Stimulated activated CD8-positive, alpha-beta memory T cell treated with anti-CD3 and anti-CD28 coated beads, Interleukin-4, amount 100 ng/mL, for 48 hours (primary cell): ENCODE measurements at regions not wholly inside any gene's neighbourhood (a gene's known extent, or its start where the extent isn't known, plus 50 kb on each side); places are given as distances from the start of the nearest gene placed in this dataset.

Experiments used
- DNase-seq: peaks from one replicate; pipeline ENCODE4 v3.0.0-alpha.2; 2020

- DNase-seq: no peak
Measured at GRCh38 chr9:107119735-107120134, 163.3 kb upstream of the RAD23B start.

DNA sequence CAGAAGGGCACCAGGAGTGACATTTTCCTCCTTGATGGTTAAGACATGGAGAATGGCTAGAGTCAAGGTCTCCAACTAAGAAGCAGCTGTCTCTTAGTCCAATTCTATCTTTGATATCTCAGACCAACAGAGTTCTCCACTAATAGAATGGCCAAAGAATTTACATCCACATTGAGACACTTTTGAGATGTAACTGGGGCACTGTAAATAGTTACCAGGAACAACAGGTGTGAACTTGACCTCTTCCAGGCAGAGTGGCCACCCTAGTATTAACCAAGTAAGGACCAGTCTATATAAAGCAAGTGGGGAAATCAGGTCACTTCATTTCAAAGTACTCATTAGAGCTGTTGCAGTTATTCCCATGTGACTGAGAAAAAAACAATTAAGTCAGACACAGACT, 159.7 kb upstream of the RAD23B start:
- DNase-seq: no peak

DNA sequence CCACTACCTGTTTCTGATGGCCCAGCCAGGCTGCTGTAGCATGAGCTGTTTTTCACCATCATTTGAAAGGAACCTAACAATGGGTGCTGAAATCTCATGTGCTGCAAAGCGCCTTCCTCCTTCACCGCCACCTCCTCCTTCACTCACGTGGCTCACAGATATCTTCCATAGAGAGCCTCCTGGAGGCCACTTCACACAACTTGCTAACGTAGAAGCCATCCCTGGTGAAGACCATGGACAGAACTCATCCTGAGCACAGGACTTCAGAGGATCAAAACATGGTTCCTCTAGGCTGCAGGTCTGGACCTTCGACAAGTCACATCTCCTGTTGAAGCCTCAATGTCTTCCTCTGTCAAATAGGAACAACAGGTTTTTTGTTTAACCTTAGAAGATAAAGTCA, 155.5 kb upstream of the RAD23B start:
- DNase-seq: no peak

- no peak for DNase-seq
Measured at GRCh38 chr9:107131108-107131799, 151.8 kb upstream of the RAD23B start.

DNA sequence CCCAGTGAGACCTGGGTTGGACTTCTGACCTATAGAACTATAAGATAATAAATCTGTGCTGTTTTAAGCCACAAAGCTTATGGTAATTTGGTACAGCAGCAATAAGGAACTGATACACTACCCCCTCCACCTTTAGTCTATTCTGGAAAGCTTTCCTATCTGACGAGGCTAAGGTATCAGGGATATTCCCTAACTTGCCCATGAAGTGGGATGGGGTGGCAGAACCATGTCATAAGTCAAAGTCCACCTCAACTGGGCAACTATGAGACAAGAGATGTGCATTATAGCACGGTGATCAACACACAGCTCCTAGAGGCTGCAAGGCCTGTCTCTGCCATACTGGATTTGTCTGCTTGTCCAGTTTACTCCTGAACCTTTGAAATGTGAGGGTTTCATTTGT, 146.8 kb upstream of the RAD23B start:
- no peak for DNase-seq

- DNase-seq: no peak
Measured at GRCh38 chr9:107137495-107138202, 145.4 kb upstream of the RAD23B start.

DNA sequence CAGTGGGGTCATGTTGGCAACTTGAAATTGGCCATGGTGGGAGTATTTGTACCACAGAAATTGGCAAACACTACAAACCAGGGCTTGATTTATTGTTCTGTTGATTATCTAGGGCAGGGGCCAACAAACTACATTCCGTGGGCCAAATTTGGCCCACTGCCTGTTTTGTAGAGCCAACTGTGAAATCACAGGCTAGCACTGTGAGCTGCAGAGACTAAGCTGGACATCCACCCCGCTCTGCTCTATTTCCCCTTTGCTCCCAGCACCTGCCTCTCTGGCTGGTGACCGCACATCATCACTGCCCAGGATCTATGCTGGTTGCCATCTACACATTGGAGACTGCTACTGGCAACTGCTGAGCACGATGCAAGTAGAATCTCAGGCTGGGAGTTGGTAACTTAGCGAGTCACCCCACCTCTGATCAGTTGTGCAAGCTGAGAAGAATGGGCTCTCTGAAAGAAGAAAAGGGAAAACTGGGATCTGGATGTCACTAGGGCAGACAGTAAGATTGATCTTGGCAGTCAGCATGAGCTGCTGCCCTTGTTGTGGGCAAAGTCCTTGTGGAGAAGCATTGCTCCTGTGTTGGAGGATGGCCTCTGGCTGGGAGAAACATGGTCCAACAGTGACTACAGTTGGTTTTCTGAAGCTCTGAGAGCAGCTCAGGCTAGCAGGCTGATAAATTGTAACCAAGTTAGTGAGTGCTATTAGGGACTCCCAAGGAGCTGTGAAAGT, 144.7 kb upstream of the RAD23B start:
- no peak for DNase-seq

DNA sequence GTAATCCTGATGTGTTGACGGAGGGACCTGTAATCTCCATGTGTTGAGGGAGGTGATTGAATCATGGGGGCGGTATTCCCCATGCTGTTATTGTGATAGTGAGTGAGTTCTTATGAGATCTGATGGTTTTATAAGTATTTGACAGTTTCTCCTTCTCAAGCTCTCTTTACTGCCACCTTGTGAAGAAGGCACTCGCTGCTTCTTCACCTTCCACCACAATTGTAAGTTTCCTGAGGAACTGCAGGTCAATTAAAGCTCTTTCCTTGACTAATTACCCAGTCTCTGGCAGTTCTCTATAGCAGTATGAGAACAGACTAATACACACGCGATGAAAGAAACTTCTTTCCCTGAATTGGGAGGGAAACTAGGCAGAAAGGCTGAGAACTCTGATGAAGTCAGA, 141.1 kb upstream of the RAD23B start:
- DNase-seq: no peak

DNA sequence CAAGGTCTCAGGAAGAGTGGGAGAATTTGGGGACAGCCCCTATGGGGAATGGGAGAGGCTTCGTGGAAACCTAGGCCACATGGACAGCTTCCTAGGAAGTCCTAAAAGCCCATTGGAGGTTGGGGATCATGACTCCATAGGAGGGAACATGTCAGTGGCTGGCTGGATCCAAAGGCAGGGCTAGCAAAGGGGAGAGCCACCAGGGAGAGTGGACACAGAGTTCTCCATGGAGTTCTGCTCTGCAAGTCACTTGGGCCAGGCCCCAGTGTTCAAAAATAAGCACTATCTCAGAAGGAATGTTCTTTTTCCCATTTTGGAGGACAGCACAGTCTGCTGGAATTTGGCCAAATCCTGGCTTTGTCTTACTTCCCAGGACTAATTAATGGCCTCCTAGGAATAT, 140.6 kb upstream of the RAD23B start:
- no peak for DNase-seq

- no peak for DNase-seq
Measured at GRCh38 chr9:107142896-107143603, 140.0 kb upstream of the RAD23B start.

GRCh38 chr9:107144475-107144874, 138.6 kb upstream of the RAD23B start:
- DNase-seq: no peak

DNA sequence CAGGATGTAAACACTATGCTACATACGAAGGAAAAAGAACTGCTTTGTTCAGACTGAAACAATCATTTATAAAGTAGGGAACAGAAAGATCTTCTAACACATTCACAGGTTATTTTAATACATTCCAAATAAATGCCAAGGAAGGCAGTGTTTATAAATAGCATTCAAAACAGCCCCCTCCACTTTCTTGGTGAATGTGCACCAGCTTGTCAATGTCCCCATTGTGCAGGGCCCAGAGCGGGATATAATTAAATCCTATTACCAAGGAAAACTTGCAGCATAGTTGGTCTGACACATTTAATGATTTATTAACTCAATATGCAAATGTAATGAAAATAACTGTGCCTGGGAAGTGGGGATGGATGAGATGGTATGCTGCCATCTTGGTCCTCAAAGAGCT, 135.9 kb upstream of the RAD23B start:
- no peak for DNase-seq

DNA sequence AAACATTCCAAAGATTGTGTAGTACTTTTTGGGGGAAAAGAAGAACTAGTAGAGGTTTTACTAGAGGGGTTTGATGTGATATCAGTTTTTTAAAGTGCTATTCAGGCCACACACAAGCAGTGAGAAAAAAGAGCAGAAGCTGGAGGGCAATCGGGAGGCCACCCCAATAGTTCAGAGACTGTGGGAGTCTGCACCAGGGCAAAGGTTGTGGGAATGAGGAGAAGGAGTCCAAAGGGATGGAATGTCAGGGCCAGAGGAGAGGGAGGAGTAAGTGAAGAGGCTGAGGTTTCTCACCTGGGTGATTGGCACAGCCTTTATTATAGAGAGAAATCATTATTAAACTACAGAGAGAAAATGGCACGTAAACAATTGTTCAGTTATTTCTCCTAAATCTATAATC, 134.9 kb upstream of the RAD23B start:
- DNase-seq: no peak

DNA sequence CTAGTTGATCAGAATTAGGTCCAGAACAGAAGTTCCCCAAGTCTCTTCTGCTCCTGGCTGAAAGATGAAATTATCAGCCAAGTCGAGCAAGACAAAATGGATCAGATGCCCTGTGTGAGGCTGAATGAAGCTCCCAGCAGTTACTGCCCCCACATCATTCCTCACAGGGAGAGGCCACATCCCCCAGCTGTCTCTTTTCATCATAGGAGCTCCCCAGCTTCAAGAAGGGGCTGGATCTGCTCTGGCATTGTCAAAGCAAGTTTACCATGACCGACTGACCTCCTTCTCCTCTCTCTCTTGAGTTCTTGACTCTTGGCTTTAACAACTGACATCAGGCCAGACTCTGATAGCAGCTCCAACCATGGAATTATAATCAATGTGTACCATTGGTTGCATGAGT, 133.3 kb upstream of the RAD23B start:
- DNase-seq: no peak

DNA sequence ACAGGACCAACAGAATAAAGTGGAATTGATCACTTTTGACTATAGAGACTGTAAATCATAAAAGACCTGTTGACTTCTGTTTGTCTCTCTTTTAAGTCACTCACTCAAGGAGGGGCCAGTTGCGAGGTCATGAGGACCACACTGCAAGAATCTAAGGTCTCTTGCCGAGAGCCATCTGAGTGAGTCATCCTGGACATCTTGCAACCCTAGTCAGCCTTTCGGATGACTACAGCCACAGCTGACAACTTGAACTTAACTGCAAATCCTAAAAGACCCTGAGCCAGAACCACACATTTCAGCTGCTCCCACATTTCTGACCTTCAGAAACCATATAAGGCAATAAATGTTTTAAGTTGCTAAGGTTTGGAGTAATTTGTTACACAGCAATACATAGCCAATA, 129.7 kb upstream of the RAD23B start:
- DNase-seq: no peak

- no peak for DNase-seq
Measured at GRCh38 chr9:107154291-107154690, 128.8 kb upstream of the RAD23B start.

DNA sequence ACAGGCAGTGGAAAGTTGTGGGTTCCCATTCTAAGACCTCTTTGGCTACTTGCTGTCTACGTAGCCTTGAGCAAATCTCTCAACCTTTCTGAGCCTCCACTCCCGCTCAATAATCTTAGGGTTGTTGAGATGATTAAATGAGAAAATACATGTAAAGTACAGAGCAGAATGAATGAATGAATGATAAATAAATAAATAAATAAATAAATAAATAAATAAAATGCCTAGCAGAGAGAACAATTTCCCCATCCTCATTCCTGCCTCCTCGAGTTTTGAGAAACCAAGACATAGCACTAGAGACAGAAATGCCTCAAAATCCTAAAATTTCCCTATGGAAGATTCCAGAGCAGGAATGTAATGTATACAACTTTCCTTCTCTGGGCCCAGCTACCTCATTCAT, 128.3 kb upstream of the RAD23B start:
- no peak for DNase-seq

GRCh38 chr9:107155244-107155817, 127.7 kb upstream of the RAD23B start:
- DNase-seq: no peak

- DNase-seq: no peak
Measured at GRCh38 chr9:107158321-107158720, 124.8 kb upstream of the RAD23B start.

GRCh38 chr9:107161338-107161737, 121.7 kb upstream of the RAD23B start:
- DNase-seq: no peak

DNA sequence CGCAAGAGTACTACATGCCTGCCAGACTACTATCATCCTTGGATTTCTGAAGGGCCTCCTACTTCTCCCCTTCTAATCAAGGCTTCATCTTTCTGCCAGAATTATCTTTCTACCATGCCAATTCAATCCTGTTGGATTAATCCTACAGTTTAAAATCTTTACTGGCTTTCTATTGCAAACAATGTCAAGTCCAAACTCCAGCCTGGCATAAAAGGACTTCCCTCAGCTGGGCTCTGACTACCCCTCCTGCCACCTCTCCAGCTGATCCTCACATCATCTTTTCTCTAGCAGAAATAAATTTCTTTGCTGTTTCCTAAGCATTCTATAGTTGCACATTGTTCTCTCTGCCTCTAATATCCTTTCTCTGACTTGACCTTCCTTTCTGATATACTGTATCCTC, 119.7 kb upstream of the RAD23B start:
- DNase-seq: no peak

GRCh38 chr9:107169796-107170195, 113.3 kb upstream of the RAD23B start:
- DNase-seq: no peak

DNA sequence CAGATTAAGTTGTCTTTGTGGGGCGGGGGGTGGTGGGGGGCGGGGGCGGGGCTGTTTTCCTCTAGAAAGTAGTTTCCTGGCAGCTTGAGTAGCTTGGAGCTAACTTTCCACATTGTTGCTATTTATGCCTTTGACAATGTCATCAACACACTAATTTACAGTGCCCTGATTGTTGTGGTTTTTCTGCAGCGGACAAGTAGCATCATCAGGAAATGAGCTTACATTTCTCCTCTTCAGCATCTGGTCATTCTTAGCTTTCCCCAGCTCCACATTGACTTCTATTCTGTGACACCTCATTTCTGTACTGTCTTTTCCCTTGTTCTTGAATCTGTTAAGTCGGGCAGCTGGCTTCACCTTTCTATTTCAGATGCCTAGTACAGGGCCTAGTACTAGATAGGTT, 112.3 kb upstream of the RAD23B start:
- DNase-seq: no peak
